CD4-positive, alpha-beta T cell (primary cell): ENCODE measurements at regions not wholly inside any gene's neighbourhood (a gene's known extent, or its start where the extent isn't known, plus 50 kb on each side); places are given as distances from the start of the nearest gene placed in this dataset.

Source experiments
- ATAC-seq: fragments of 200-7000 bp; cut with Tn5 transposase; one replicate; pipeline ENCODE4 v1.10.0; 2022; ENCODE audit warnings: mild to moderate bottlenecking; ENCODE audit not compliant: poor library complexity
- CTCF ChIA-PET: fragments of 350-600 bp; sonication (Branson Sonifier 250); formaldehyde crosslinking; loops from one replicate; lab custom pipeline; 2021; ENCODE audit warnings: antibody characterized with exemption, inconsistent platforms; lab: Charles Lee
- POLR2A ChIA-PET: fragments of 350-600 bp; sonication (Branson Sonifier 250); formaldehyde crosslinking; loops from one replicate; lab custom pipeline; 2021; ENCODE audit warnings: antibody characterized with exemption, inconsistent platforms; lab: Charles Lee
- DNase-seq, 14 experiments: peaks; one replicate each; pipeline ENCODE4 v3.0.0-alpha.2; 2013 to 2020; ENCODE audit warnings: mixed read lengths in 2 of 14
- H3K27ac ChIP-seq, 2 donors: one replicate each; pipeline versions ENCODE4 v1.5.1 to v1.7.0; 2013; ENCODE audit warnings: low read length in 2 of 2, low read depth in 1 of 2, mild to moderate bottlenecking in 1 of 2
- H3K27me3 ChIP-seq, 2 experiments: 1 replicate in 1 of 2; 2 replicates in 1 of 2; pipeline versions ENCODE4 v1.6.1 to v1.7.0; 2013; ENCODE audit warnings: low read length in 2 of 2, control low read depth in 1 of 2, mild to moderate bottlenecking in 1 of 2, moderate library complexity in 1 of 2; ENCODE audit not compliant: insufficient read depth in 2 of 2, control insufficient read depth in 1 of 2
- H3K36me3 ChIP-seq: one replicate; pipeline ENCODE4 v1.6.1; 2013; ENCODE audit warnings: low read length, control low read depth; ENCODE audit not compliant: insufficient read depth
- H3K4me1 ChIP-seq: one replicate; pipeline ENCODE4 v1.6.1; 2013; ENCODE audit warnings: low read length, control low read depth; ENCODE audit not compliant: insufficient read depth
- H3K4me3 ChIP-seq: one replicate; pipeline ENCODE4 v1.5.1; 2013; ENCODE audit warnings: mild to moderate bottlenecking, low read length, moderate library complexity
- H3K9me3 ChIP-seq, 2 experiments: 1 replicate in 1 of 2; 2 replicates in 1 of 2; pipeline versions ENCODE4 v1.6.1 to v1.7.0; 2013; ENCODE audit warnings: low read length in 2 of 2, mild to moderate bottlenecking in 2 of 2, control low read depth in 1 of 2, moderate library complexity in 1 of 2; ENCODE audit not compliant: control insufficient read depth in 1 of 2, insufficient read depth in 1 of 2
- H3K27ac Mint-ChIP-seq: one replicate; pipeline ENCODE4 v1.8.0; 2020; ENCODE audit warnings: mixed read lengths
- H3K27me3 Mint-ChIP-seq: one replicate; pipeline ENCODE4 v1.8.0; 2021; ENCODE audit warnings: mixed read lengths
- H3K36me3 Mint-ChIP-seq: one replicate; pipeline ENCODE4 v1.8.0; 2021; ENCODE audit warnings: low read depth, mixed read lengths
- H3K4me1 Mint-ChIP-seq: one replicate; pipeline ENCODE4 v1.8.0; 2021; ENCODE audit warnings: low read depth, mixed read lengths
- H3K4me3 Mint-ChIP-seq: one replicate; pipeline ENCODE4 v1.8.0; 2020; ENCODE audit warnings: mild to moderate bottlenecking, mixed read lengths
- H3K9me3 Mint-ChIP-seq: one replicate; pipeline ENCODE4 v1.8.0; 2020; ENCODE audit warnings: mixed read lengths
- intact Hi-C, 2 experiments: fragments of 100-400 bp; cut with DNase I in 1 of 2; cut with micrococcal nuclease in 1 of 2; formaldehyde crosslinking; loops; one replicate each; pipeline versions ENCODE4 v1.15.1 to v1.9.0; 2023 to 2025; cut with DNase I, micrococcal nuclease
- TF ChIP-seq, protein P1 (sequence below): fragments of 200-600 bp; IDR thresholded peaks from one replicate; pipeline ENCODE4 v1.8.0; 2022; ENCODE audit warnings: antibody characterized with exemption, mild to moderate bottlenecking

GRCh38 chr7:415646-416525 lies 103.8 kb downstream of the PDGFA start:
- no peak overlapping the region for H3K27ac Mint-ChIP-seq
- no peaks in the 10 kb centered on the region for H3K4me1 Mint-ChIP-seq
- peaks cover 8 to 42% of the 10 kb centered on the region in 2 experiments for H3K9me3 ChIP-seq
- no peaks in the 10 kb centered on the region for H3K4me1 ChIP-seq
- no peak overlapping the region for H3K4me3 Mint-ChIP-seq
- H3K36me3 ChIP-seq: no peaks in the 10 kb centered on the region
- no peak for DNase-seq
- intact Hi-C loops: loop anchor here in 1 of 2 experiments (5.0 kb wide), 1 partner anchor 691 kb away; no protein-coding TSS in a partner anchor
- H3K9me3 Mint-ChIP-seq: no peaks in the 10 kb centered on the region
- H3K27me3 Mint-ChIP-seq: no peaks in the 10 kb centered on the region
- no peak overlapping the region for H3K27ac ChIP-seq
- no peaks in the 10 kb centered on the region for H3K27me3 ChIP-seq
- TF ChIP-seq, protein P1, sequence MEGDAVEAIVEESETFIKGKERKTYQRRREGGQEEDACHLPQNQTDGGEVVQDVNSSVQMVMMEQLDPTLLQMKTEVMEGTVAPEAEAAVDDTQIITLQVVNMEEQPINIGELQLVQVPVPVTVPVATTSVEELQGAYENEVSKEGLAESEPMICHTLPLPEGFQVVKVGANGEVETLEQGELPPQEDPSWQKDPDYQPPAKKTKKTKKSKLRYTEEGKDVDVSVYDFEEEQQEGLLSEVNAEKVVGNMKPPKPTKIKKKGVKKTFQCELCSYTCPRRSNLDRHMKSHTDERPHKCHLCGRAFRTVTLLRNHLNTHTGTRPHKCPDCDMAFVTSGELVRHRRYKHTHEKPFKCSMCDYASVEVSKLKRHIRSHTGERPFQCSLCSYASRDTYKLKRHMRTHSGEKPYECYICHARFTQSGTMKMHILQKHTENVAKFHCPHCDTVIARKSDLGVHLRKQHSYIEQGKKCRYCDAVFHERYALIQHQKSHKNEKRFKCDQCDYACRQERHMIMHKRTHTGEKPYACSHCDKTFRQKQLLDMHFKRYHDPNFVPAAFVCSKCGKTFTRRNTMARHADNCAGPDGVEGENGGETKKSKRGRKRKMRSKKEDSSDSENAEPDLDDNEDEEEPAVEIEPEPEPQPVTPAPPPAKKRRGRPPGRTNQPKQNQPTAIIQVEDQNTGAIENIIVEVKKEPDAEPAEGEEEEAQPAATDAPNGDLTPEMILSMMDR: no peak
- CTCF ChIA-PET: no interaction called here
- H3K4me3 ChIP-seq: no peak overlapping the region
- no peaks in the 10 kb centered on the region for H3K36me3 Mint-ChIP-seq
- ATAC-seq: no peak
- POLR2A ChIA-PET: no interaction called here

- Histone ChIP-seq H3K27ac (no peak overlapping the region), H3K4me1 (peaks cover 5% of the 10 kb centered on the region), H3K36me3 (no peaks in the 10 kb centered on the region), H3K4me3 (no peak overlapping the region), H3K9me3 (peaks cover 8 to 42% of the 10 kb centered on the region in 2 experiments), H3K27me3 (no peaks in the 10 kb centered on the region)
- ChIA-PET CTCF (no interaction called here), POLR2A (no interaction called here)
- no peaks in the 10 kb centered on the region for H3K36me3 Mint-ChIP-seq
- intact Hi-C loops: loop anchor here in 1 of 2 experiments (5.0 kb wide), 1 partner anchor 690 kb away; no protein-coding TSS in a partner anchor
- no peak for ATAC-seq
- H3K27me3 Mint-ChIP-seq: no peaks in the 10 kb centered on the region
- no peak overlapping the region for H3K4me3 Mint-ChIP-seq
- H3K27ac Mint-ChIP-seq: no peak overlapping the region
- H3K4me1 Mint-ChIP-seq: no peaks in the 10 kb centered on the region
- no peaks in the 10 kb centered on the region for H3K9me3 Mint-ChIP-seq
- TF ChIP-seq, protein P1: no peak
- no peak for DNase-seq
Observed at GRCh38 chr7:416761-417624, 102.7 kb downstream of the PDGFA start.

DNA sequence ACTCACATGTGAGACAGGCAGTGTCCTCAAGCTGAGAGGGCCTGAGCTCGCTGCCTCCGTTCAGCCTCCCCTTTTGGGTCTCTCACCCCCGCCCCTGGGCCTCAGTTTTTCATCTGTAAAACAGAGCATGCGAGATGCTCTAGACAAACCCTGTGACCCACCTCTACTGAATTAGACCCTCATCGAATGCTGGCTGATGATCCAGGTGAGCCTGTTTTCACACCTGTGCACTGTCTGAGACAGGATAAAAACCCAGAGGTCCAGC lies 102.1 kb downstream of the PDGFA start:
- Mint-ChIP-seq H3K36me3 (no peaks in the 10 kb centered on the region), H3K27me3 (no peaks in the 10 kb centered on the region), H3K9me3 (no peaks in the 10 kb centered on the region), H3K4me1 (no peaks in the 10 kb centered on the region), H3K4me3 (no peak overlapping the region), H3K27ac (no peak overlapping the region)
- no peaks in the 10 kb centered on the region for H3K36me3 ChIP-seq
- no peaks in the 10 kb centered on the region for H3K27me3 ChIP-seq
- DNase-seq: no peak
- no peak overlapping the region for H3K27ac ChIP-seq
- ChIA-PET CTCF (no interaction called here), POLR2A (no interaction called here)
- H3K4me3 ChIP-seq: no peak overlapping the region
- H3K4me1 ChIP-seq: peaks cover 5% of the 10 kb centered on the region
- intact Hi-C loops: loop anchor here in 1 of 2 experiments (5.0 kb wide), 1 partner anchor 690 kb away; no protein-coding TSS in a partner anchor
- peaks cover 8 to 42% of the 10 kb centered on the region in 2 experiments for H3K9me3 ChIP-seq
- TF ChIP-seq, protein P1: no peak
- no peak for ATAC-seq
